H1 (cell line): ENCODE measurements at regions not wholly inside any gene's neighbourhood (a gene's known extent, or its start where the extent isn't known, plus 50 kb on each side); places are given as distances from the start of the nearest gene placed in this dataset.

ENCODE experiments used
- CTCF ChIA-PET: fragments of 300-600 bp; sonication (Branson Sonifier 250); formaldehyde crosslinking; loops from one replicate; lab custom pipeline; 2021; ENCODE audit not compliant: partially characterized antibody; lab: Charles Lee
- POLR2A ChIA-PET: fragments of 300-600 bp; sonication (Branson Sonifier 250); formaldehyde crosslinking; loops from one replicate; lab custom pipeline; 2021; ENCODE audit warnings: inconsistent platforms; ENCODE audit not compliant: partially characterized antibody; lab: Charles Lee
- DNase-seq, 2 experiments: peaks; one replicate each; pipeline versions ENCODE4 v3.0.0 to v3.0.0-alpha.2; 2010 to 2022; ENCODE audit warnings: low spot score in 2 of 2, low read depth in 1 of 2, mixed read lengths in 1 of 2
- FAIRE-seq: peaks from 2 replicates; lab custom pipeline; 2011; peaks lifted over from hg19 to GRCh38; lab: Jason Lieb, UNC
- H2AFZ ChIP-seq: 2 replicates; pipeline ENCODE4 v1.8.1; 2012; ENCODE audit warnings: low read length, inconsistent platforms
- H2AK5ac ChIP-seq: 2 replicates; pipeline ENCODE4 v1.6.1; 2013; ENCODE audit warnings: low read depth, low read length
- H2BK120ac ChIP-seq: replicated peaks from 2 replicates; pipeline ENCODE3; 2013; ENCODE audit warnings: low read depth, low read length, inconsistent platforms
- H2BK12ac ChIP-seq: 2 replicates; pipeline ENCODE4 v1.6.1; 2013; ENCODE audit warnings: low read depth, low read length
- H2BK15ac ChIP-seq: 2 replicates; pipeline ENCODE4 v1.6.1; 2013; ENCODE audit warnings: low read length
- H2BK20ac ChIP-seq: 2 replicates; pipeline ENCODE4 v1.6.1; 2013; ENCODE audit warnings: low read length
- H2BK5ac ChIP-seq: 2 replicates; pipeline ENCODE4 v1.6.1; 2013; ENCODE audit warnings: low read depth, low read length
- H3K14ac ChIP-seq: 2 replicates; pipeline ENCODE4 v1.6.1; 2013; ENCODE audit warnings: inconsistent platforms; ENCODE audit not compliant: insufficient read length
- H3K18ac ChIP-seq: 2 replicates; pipeline ENCODE4 v1.6.1; 2013; ENCODE audit warnings: low read length; ENCODE audit errors: extremely low read depth
- H3K23ac ChIP-seq: 2 replicates; pipeline ENCODE4 v1.6.1; 2013; ENCODE audit warnings: inconsistent platforms; ENCODE audit not compliant: insufficient read length
- H3K23me2 ChIP-seq: 2 replicates; pipeline ENCODE4 v1.6.1; 2013; ENCODE audit warnings: low read depth, low read length
- H3K27ac ChIP-seq: 2 replicates; pipeline ENCODE4 v1.6.1; 2011; ENCODE audit warnings: low read depth, low read length, inconsistent platforms
- H3K27me3 ChIP-seq, 4 experiments: replicated peaks in 1 of 4; 1 replicate in 1 of 4; 2 replicates in 3 of 4; pipeline versions ENCODE4 v1.6.1 to v1.8.1; 2011 to 2013; ENCODE audit warnings: low read length in 3 of 4, mild to moderate bottlenecking in 3 of 4, inconsistent platforms in 2 of 4, mixed read lengths in 2 of 4, moderate library complexity in 1 of 4; ENCODE audit not compliant: control insufficient read depth in 3 of 4, insufficient read depth in 3 of 4; ENCODE audit errors: extremely low read depth in 1 of 4
- H3K36me3 ChIP-seq, 4 experiments: 2 replicates each; pipeline versions ENCODE4 v1.6.1 to v1.8.1; 2011 to 2013; ENCODE audit warnings: mild to moderate bottlenecking in 4 of 4, low read length in 3 of 4, moderate library complexity in 2 of 4, control low read depth in 1 of 4, inconsistent platforms in 1 of 4; ENCODE audit not compliant: insufficient read depth in 4 of 4, control insufficient read depth in 2 of 4
- H3K4ac ChIP-seq: replicated peaks from 2 replicates; pipeline ENCODE3; 2013; ENCODE audit warnings: low read length, low read depth, mixed read lengths, inconsistent platforms; ENCODE audit not compliant: insufficient read length
- H3K4me1 ChIP-seq, 4 experiments: replicated peaks in 1 of 4; 1 replicate in 1 of 4; 2 replicates in 3 of 4; pipeline versions ENCODE4 v1.6.1 to v1.8.1; 2011 to 2013; ENCODE audit warnings: low read length in 3 of 4, inconsistent platforms in 2 of 4, mixed read lengths in 1 of 4; ENCODE audit not compliant: insufficient read depth in 4 of 4, control insufficient read depth in 3 of 4
- H3K4me2 ChIP-seq, 2 experiments: 2 replicates each; pipeline versions ENCODE4 v1.6.1 to v1.8.1; 2011 to 2013; ENCODE audit warnings: low read depth in 2 of 2, low read length in 2 of 2, control low read depth in 1 of 2, inconsistent platforms in 1 of 2, mild to moderate bottlenecking in 1 of 2; ENCODE audit not compliant: insufficient read depth in 1 of 2
- H3K4me3 ChIP-seq, 4 experiments: fragments of 200-600, 300-600 bp in 1 of 4; sonication (generic), shearing (Covaris generic), sonication (Bioruptor Twin) in 1 of 4; 2 replicates each; pipeline versions ENCODE4 v1.5.1 to v1.8.1; 2011 to 2016; ENCODE audit warnings: low read length in 4 of 4, low read depth in 3 of 4, control low read depth in 2 of 4, inconsistent platforms in 2 of 4, mild to moderate bottlenecking in 2 of 4, mixed read lengths in 1 of 4, moderate library complexity in 1 of 4; ENCODE audit not compliant: insufficient read depth in 2 of 4; ENCODE audit errors: extremely low read depth in 1 of 4
- H3K56ac ChIP-seq: replicated peaks from 2 replicates; pipeline ENCODE3; 2013; ENCODE audit warnings: low read depth, mild to moderate bottlenecking, mixed read lengths, low read length, inconsistent platforms; ENCODE audit not compliant: insufficient read length
- H3K79me1 ChIP-seq: 2 replicates; pipeline ENCODE4 v1.6.1; 2013; ENCODE audit warnings: low read depth, low read length, control low read depth
- H3K79me2 ChIP-seq, 2 experiments: 2 replicates each; pipeline versions ENCODE4 v1.6.1 to v1.8.1; 2012 to 2013; ENCODE audit warnings: low read length in 2 of 2, mild to moderate bottlenecking in 2 of 2, inconsistent platforms in 1 of 2; ENCODE audit not compliant: insufficient read depth in 2 of 2, control insufficient read depth in 1 of 2
- H3K9ac ChIP-seq, 4 experiments: replicated peaks in 1 of 4; 1 replicate in 1 of 4; 2 replicates in 3 of 4; pipeline versions ENCODE4 v1.6.1 to v1.8.1; 2011 to 2013; ENCODE audit warnings: low read depth in 3 of 4, low read length in 3 of 4, control low read depth in 2 of 4, mild to moderate bottlenecking in 2 of 4, moderate library complexity in 2 of 4, inconsistent platforms in 1 of 4; ENCODE audit errors: extremely low read depth in 1 of 4
- H3K9me3 ChIP-seq, 2 experiments: 2 replicates each; pipeline versions ENCODE4 v1.6.1 to v1.8.1; 2012 to 2013; ENCODE audit warnings: mild to moderate bottlenecking in 2 of 2, moderate library complexity in 2 of 2, control low read depth in 1 of 2, inconsistent platforms in 1 of 2, low read depth in 1 of 2, low read length in 1 of 2, mixed read lengths in 1 of 2; ENCODE audit not compliant: insufficient read depth in 2 of 2
- H4K20me1 ChIP-seq, 2 experiments: replicated peaks in 1 of 2; 2 replicates each; pipeline versions ENCODE3 to v1.8.1; 2011 to 2013; ENCODE audit warnings: inconsistent platforms in 2 of 2, low read length in 2 of 2, mild to moderate bottlenecking in 1 of 2; ENCODE audit not compliant: insufficient read depth in 2 of 2, control insufficient read depth in 1 of 2
- H4K5ac ChIP-seq: 2 replicates; pipeline ENCODE4 v1.6.1; 2013; ENCODE audit warnings: low read length, low read depth, mixed read lengths, inconsistent platforms; ENCODE audit not compliant: insufficient read length
- H4K8ac ChIP-seq: 2 replicates; pipeline ENCODE4 v1.8.0; 2013; ENCODE audit warnings: mild to moderate bottlenecking, moderate library complexity, low read length, inconsistent platforms; ENCODE audit not compliant: insufficient read depth; ENCODE audit errors: extremely low read depth
- H4K91ac ChIP-seq: replicated peaks from 2 replicates; pipeline ENCODE3; 2013; ENCODE audit warnings: low read length, mixed read lengths, inconsistent platforms; ENCODE audit not compliant: insufficient read length
- CEBPB ChIP-seq: IDR thresholded peaks from 2 replicates; pipeline ENCODE4 v1.6.1; 2012; ENCODE audit warnings: low read depth, low read length
- CHD1 ChIP-seq: IDR thresholded peaks from 2 replicates; pipeline ENCODE4 v1.6.1; 2012; ENCODE audit warnings: low read depth, low read length, improper control_type of control experiment
- CTBP2 ChIP-seq: IDR thresholded peaks from 2 replicates; pipeline ENCODE4 v1.7.0; 2011; ENCODE audit warnings: borderline replicate concordance, mild to moderate bottlenecking, moderate library complexity, mixed read lengths, low read length; ENCODE audit not compliant: insufficient read depth, insufficient read length
- EP300 ChIP-seq, 2 experiments: IDR thresholded peaks; 1 replicate in 1 of 2; 2 replicates in 1 of 2; pipeline ENCODE4 v1.6.1; 2011 to 2012; ENCODE audit warnings: low read depth in 2 of 2, low read length in 2 of 2, mild to moderate bottlenecking in 2 of 2, borderline replicate concordance in 1 of 2, inconsistent platforms in 1 of 2, moderate library complexity in 1 of 2
- HDAC6 ChIP-seq: IDR thresholded peaks from one replicate; pipeline ENCODE4 v1.7.1; 2012; ENCODE audit warnings: low read depth, mild to moderate bottlenecking, inconsistent platforms, low read length, moderate library complexity
- JUN ChIP-seq: IDR thresholded peaks from 2 replicates; pipeline ENCODE4 v1.6.1; 2011; ENCODE audit warnings: low read depth, mild to moderate bottlenecking, improper control_type of control experiment, low read length
- NRF1 ChIP-seq: IDR thresholded peaks from 2 replicates; pipeline ENCODE4 v1.6.1; 2011; ENCODE audit warnings: mild to moderate bottlenecking, low read depth, low read length, improper control_type of control experiment
- RAD21 ChIP-seq, 2 experiments: IDR thresholded peaks in 1 of 2; conservative IDR thresholded peaks in 1 of 2; 2 replicates each; pipeline ENCODE4 v1.6.1; 2011; ENCODE audit warnings: low read depth in 2 of 2, low read length in 2 of 2, improper control_type of control experiment in 1 of 2, inconsistent platforms in 1 of 2, mild to moderate bottlenecking in 1 of 2, moderate library complexity in 1 of 2
- RBBP5 ChIP-seq: IDR thresholded peaks from 2 replicates; pipeline ENCODE4 v1.7.1; 2012; ENCODE audit warnings: low read depth, mild to moderate bottlenecking, inconsistent platforms, low read length, moderate library complexity, borderline replicate concordance
- RFX5 ChIP-seq: IDR thresholded peaks from 2 replicates; pipeline ENCODE4 v1.6.1; 2011; ENCODE audit warnings: low read depth, low read length, improper control_type of control experiment, borderline replicate concordance
- TBP ChIP-seq: IDR thresholded peaks from 2 replicates; pipeline ENCODE4 v1.6.1; 2011; ENCODE audit warnings: low read depth, low read length, improper control_type of control experiment
- YY1 ChIP-seq: IDR thresholded peaks from 2 replicates; pipeline ENCODE4 v1.6.1; 2011; ENCODE audit warnings: low read depth, mild to moderate bottlenecking, low read length
- WGBS, 2 experiments: shearing (Covaris generic) in 1 of 2; methylation state at CpG; one replicate each; pipeline versions ENCODE4 v1.1.6 to v1.1.7; 2013 to 2015; ENCODE audit warnings: low lambda C conversion rate in 2 of 2, mixed read lengths in 2 of 2, inconsistent platforms in 1 of 2, low coverage in 1 of 2, missing lambda C conversion rate in 1 of 2; ENCODE audit not compliant: insufficient replicate concordance in 2 of 2, insufficient coverage in 1 of 2, insufficient read length in 1 of 2; ENCODE audit errors: extremely low coverage in 1 of 2, missing lambda C conversion rate in 1 of 2; 5-methylcytosine and 5-hydroxymethylcytosine counted together

DNA sequence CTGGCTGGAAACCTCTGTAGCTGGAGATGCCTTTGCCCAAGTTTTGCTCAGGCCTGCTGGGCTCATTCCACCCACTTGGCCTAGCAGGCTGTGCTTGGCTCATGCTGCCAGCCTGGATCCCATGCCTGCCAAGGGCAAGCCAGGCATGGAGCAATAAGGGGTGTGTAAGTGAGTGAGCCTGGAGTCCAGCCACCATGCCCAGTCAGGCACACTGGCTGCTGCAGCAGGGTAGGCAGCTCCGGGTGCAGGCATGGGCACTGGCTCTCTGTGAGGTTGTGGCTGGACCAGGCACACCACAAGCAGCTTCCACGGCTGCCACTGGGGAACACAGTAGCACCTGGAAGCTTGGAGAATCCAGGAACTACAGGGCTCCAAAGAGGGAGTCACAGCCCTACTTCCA, 147.7 kb upstream of the HS6ST1 start:
- no peak for DNase-seq
- H3K18ac ChIP-seq: no peak overlapping the region
- H3K9me3 ChIP-seq: peaks cover 22 to 23% of the 10 kb centered on the region in 2 experiments
- no peak overlapping the region for H2BK5ac ChIP-seq
- no peak overlapping the region for H2BK12ac ChIP-seq
- no peak overlapping the region for H2AFZ ChIP-seq
- no peak overlapping the region for H3K23ac ChIP-seq
- FAIRE-seq: no peak
- no peak overlapping the region for H3K56ac ChIP-seq
- no peaks in the 10 kb centered on the region for H4K20me1 ChIP-seq
- no peak overlapping the region for H2BK15ac ChIP-seq
- H3K4me2 ChIP-seq: no peak overlapping the region
- H3K4me3 ChIP-seq: no peak overlapping the region
- no peak overlapping the region for H4K5ac ChIP-seq
- H4K91ac ChIP-seq: no peak overlapping the region
- no peaks in the 10 kb centered on the region for H3K4me1 ChIP-seq
- H2AK5ac ChIP-seq: no peak overlapping the region
- H3K9ac ChIP-seq: no peak overlapping the region
- no peak overlapping the region for H2BK20ac ChIP-seq
- H3K14ac ChIP-seq: no peak overlapping the region
- no peak for TF ChIP-seq CTBP2
- no peak for TF ChIP-seq JUN
- no peak for TF ChIP-seq YY1
- no peak for TF ChIP-seq EP300 (IDR thresholded peaks at IDR 0.05; ENCODE audit: borderline replicate concordance in 1 of 2, low read depth in 2 of 2, low read length in 2 of 2)
- no peak for TF ChIP-seq HDAC6
- no peak for TF ChIP-seq RBBP5
- no peak for TF ChIP-seq RAD21 (IDR thresholded peaks at IDR 0.05 in 1 of 2, conservative IDR thresholded peaks at IDR 0.05 in 1 of 2; ENCODE audit: low read depth in 2 of 2, low read length in 2 of 2)
- TF ChIP-seq NRF1: no peak
- no peak for TF ChIP-seq CHD1
- no peak for TF ChIP-seq TBP
- no peak for TF ChIP-seq RFX5
- TF ChIP-seq CEBPB: no peak
- H3K79me1 ChIP-seq: no peaks in the 10 kb centered on the region
- no peaks in the 10 kb centered on the region for H3K27me3 ChIP-seq
- H3K4ac ChIP-seq: no peak overlapping the region
- no peak overlapping the region for H2BK120ac ChIP-seq
- H3K27ac ChIP-seq: no peak overlapping the region
- no peaks in the 10 kb centered on the region for H3K36me3 ChIP-seq
- no peaks in the 10 kb centered on the region for H3K23me2 ChIP-seq
- H4K8ac ChIP-seq: no peak overlapping the region
- POLR2A ChIA-PET: no interaction called here
- 88% methylated on average over 2 of the region's 2 CpGs; no CpG with 5 or more reads in 1 of the 2 experiments for WGBS, 2 experiments
- CTCF ChIA-PET: no interaction called here
- H3K79me2 ChIP-seq: no peaks in the 10 kb centered on the region
